DND-41 (cell line): ENCODE measurements at regions not wholly inside any gene's neighbourhood (a gene's known extent, or its start where the extent isn't known, plus 50 kb on each side); places are given as distances from the start of the nearest gene placed in this dataset.
A peak's percentile ranks its signal among the peaks of the same experiment; 100 is the strongest.

Experiments
- ATAC-seq: fragments of 200-7000 bp; cut with Tn5 transposase; 3 replicates; pipeline ENCODE4 v1.9.1; 2021; ENCODE audit warnings: low read depth; ENCODE audit not compliant: insufficient read depth
- DNase-seq: peaks from one replicate; pipeline ENCODE4 v3.0.0-alpha.2; 2020
- H2AFZ ChIP-seq: 2 replicates; pipeline ENCODE4 v1.6.0; 2012; ENCODE audit warnings: low read depth, low read length
- H3K27ac ChIP-seq: 2 replicates; pipeline ENCODE4 v1.5.1; 2012; ENCODE audit warnings: low read length, inconsistent platforms
- H3K27me3 ChIP-seq: fragments of 200-600 bp; sonication (generic); 2 replicates; pipeline ENCODE4 v1.6.0; 2012; ENCODE audit warnings: low read length, mild to moderate bottlenecking, inconsistent platforms; ENCODE audit not compliant: insufficient read depth, poor library complexity
- H3K36me3 ChIP-seq: 2 replicates; pipeline ENCODE4 v1.5.1; 2012; ENCODE audit warnings: low read length, inconsistent platforms; ENCODE audit not compliant: insufficient read depth
- H3K4me1 ChIP-seq: 2 replicates; pipeline ENCODE4 v1.5.1; 2012; ENCODE audit warnings: mild to moderate bottlenecking, low read length; ENCODE audit not compliant: insufficient read depth
- H3K4me2 ChIP-seq: 2 replicates; pipeline ENCODE4 v1.6.0; 2012; ENCODE audit warnings: mild to moderate bottlenecking, moderate library complexity, low read length, inconsistent platforms; ENCODE audit not compliant: insufficient read depth
- H3K4me3 ChIP-seq, 2 experiments: fragments of 200-600 bp in 1 of 2; shearing (Covaris generic) in 1 of 2; 2 replicates each; pipeline ENCODE4 v1.5.1; 2012 to 2016; ENCODE audit warnings: inconsistent platforms in 2 of 2, low read length in 2 of 2, mild to moderate bottlenecking in 2 of 2, low read depth in 1 of 2, moderate library complexity in 1 of 2
- H3K79me2 ChIP-seq: 2 replicates; pipeline ENCODE4 v1.6.0; 2012; ENCODE audit warnings: low read length, inconsistent platforms; ENCODE audit not compliant: insufficient read depth
- H3K9ac ChIP-seq: 2 replicates; pipeline ENCODE4 v1.6.0; 2012; ENCODE audit warnings: low read depth, mild to moderate bottlenecking, inconsistent platforms, low read length, moderate library complexity
- H3K9me3 ChIP-seq: 2 replicates; pipeline ENCODE4 v1.5.1; 2012; ENCODE audit warnings: low read length, moderate library complexity, mild to moderate bottlenecking, inconsistent platforms; ENCODE audit not compliant: insufficient read depth, severe bottlenecking
- H4K20me1 ChIP-seq: 2 replicates; pipeline ENCODE4 v1.6.0; 2012; ENCODE audit warnings: low read length; ENCODE audit not compliant: insufficient read depth
- CTCF ChIP-seq: IDR thresholded peaks from 2 replicates; pipeline ENCODE4 v1.5.1; 2012; ENCODE audit warnings: borderline replicate concordance, low read length, moderate library complexity, mild to moderate bottlenecking; ENCODE audit not compliant: poor library complexity, severe bottlenecking; ENCODE audit errors: extremely low read depth
- EZH2 ChIP-seq: IDR thresholded peaks from 3 replicates; pipeline ENCODE4 v1.6.1; 2012; ENCODE audit warnings: borderline replicate concordance, low read depth, mild to moderate bottlenecking, moderate library complexity, low read length, inconsistent platforms; ENCODE audit not compliant: severe bottlenecking

GRCh38 chr4:122007016-122007415 is 55.2 kb upstream of the TRPC3 start:
- ATAC-seq (no peak), DNase-seq (no peak)
- Histone ChIP-seq H3K27me3 (peaks cover 5% of the 10 kb centered on the region), H3K4me3 (no peak overlapping the region), H3K9me3 (no peaks in the 10 kb centered on the region), H3K79me2 (no peaks in the 10 kb centered on the region), H3K36me3 (no peaks in the 10 kb centered on the region), H4K20me1 (no peaks in the 10 kb centered on the region), H3K4me2 (no peak overlapping the region), H3K9ac (no peak overlapping the region), H2AFZ (no peak overlapping the region), H3K4me1 (no peaks in the 10 kb centered on the region), H3K27ac (no peak overlapping the region)
- TF ChIP-seq EZH2 = no peak

- Histone ChIP-seq H3K36me3 (no peaks in the 10 kb centered on the region), H3K27ac (no peak overlapping the region), H3K9me3 (no peaks in the 10 kb centered on the region), H3K4me3 (no peak overlapping the region), H4K20me1 (no peaks in the 10 kb centered on the region), H3K4me2 (no peak overlapping the region), H3K79me2 (no peaks in the 10 kb centered on the region), H3K4me1 (no peaks in the 10 kb centered on the region), H3K9ac (no peak overlapping the region), H3K27me3 (peaks cover 7% of the 10 kb centered on the region), H2AFZ (no peak overlapping the region)
- TF ChIP-seq EZH2 = no peak
- TF ChIP-seq CTCF = no peak
- no peak for ATAC-seq
- no peak for DNase-seq
Observed at GRCh38 chr4:122005064-122005755, 53.4 kb upstream of the TRPC3 start.

- no peak overlapping the region for H3K4me2 ChIP-seq
- H3K9me3 ChIP-seq = no peaks in the 10 kb centered on the region
- H3K27me3 ChIP-seq = peaks cover 9% of the 10 kb centered on the region
- no peaks in the 10 kb centered on the region for H3K36me3 ChIP-seq
- no peak overlapping the region for H3K9ac ChIP-seq
- H3K4me3 ChIP-seq = no peak overlapping the region
- ATAC-seq (peak; percentile 71), DNase-seq (peak; percentile 30)
- no peaks in the 10 kb centered on the region for H3K79me2 ChIP-seq
- H3K27ac ChIP-seq = no peak overlapping the region
- TF ChIP-seq EZH2 (no peak), CTCF (peak; percentile 59)
- no peaks in the 10 kb centered on the region for H4K20me1 ChIP-seq
- no peak overlapping the region for H2AFZ ChIP-seq
- H3K4me1 ChIP-seq = no peaks in the 10 kb centered on the region
Observed at GRCh38 chr4:122003335-122003734, 51.5 kb upstream of the TRPC3 start.
